ENCODE measurements at regions not wholly inside any gene's neighbourhood (a gene's known extent, or its start where the extent isn't known, plus 50 kb on each side); places are given as distances from the start of the nearest gene placed in this dataset.

GRCh38 chr5:152623951-152624350 lies 218.9 kb upstream of the NMUR2 start:
- TF ChIP-seq REST (tag by site-specific recombination; IDR thresholded peaks at IDR 0.05) (no peak), ZNF423 (tag by site-specific recombination; IDR thresholded peaks at IDR 0.05) (no peak)
